Endothelial cell of umbilical vein (primary cell): ENCODE measurements at regions not wholly inside any gene's neighbourhood (a gene's known extent, or its start where the extent isn't known, plus 50 kb on each side); places are given as distances from the start of the nearest gene placed in this dataset.

ENCODE experiments used
- BruUV-seq: library from RNA; stranded (reverse); fragments of 400-500 nt; replicated peaks from 2 replicates; lab custom pipeline; 2021; lab: Mats Ljungman, UMichigan
- CTCF ChIA-PET: fragments of 300-600, 350-600 bp; sonication (Branson Sonifier 250); formaldehyde crosslinking; loops from one replicate; lab custom pipeline; 2021; ENCODE audit warnings: antibody characterized with exemption, inconsistent platforms; lab: Charles Lee
- POLR2A ChIA-PET: fragments of 300-600, 350-600 bp; sonication (Branson Sonifier 250); formaldehyde crosslinking; loops from one replicate; lab custom pipeline; 2021; ENCODE audit warnings: antibody characterized with exemption, inconsistent platforms; lab: Charles Lee
- DNase-seq: peaks from one replicate; pipeline ENCODE4 v3.0.0-alpha.2; 2011; ENCODE audit warnings: low read depth, low spot score
- FAIRE-seq: peaks from 2 replicates; lab custom pipeline; 2011; peaks lifted over from hg19 to GRCh38; lab: Jason Lieb, UNC
- H2AFZ ChIP-seq: 2 replicates; pipeline ENCODE4 v1.6.0; 2012; ENCODE audit warnings: low read depth, low read length, control low read depth, inconsistent platforms
- H3K27ac ChIP-seq: 2 replicates; pipeline ENCODE4 v1.5.1; 2011; ENCODE audit warnings: low read depth, mild to moderate bottlenecking, control low read depth, low read length, moderate library complexity; ENCODE audit not compliant: insufficient read depth
- H3K27me3 ChIP-seq, 2 experiments: 2 replicates each; pipeline versions ENCODE4 v1.6.0 to v1.6.1; 2011; ENCODE audit warnings: low read length in 2 of 2, mixed read lengths in 1 of 2; ENCODE audit not compliant: control insufficient read depth in 2 of 2, insufficient read depth in 2 of 2
- H3K36me3 ChIP-seq, 2 experiments: 2 replicates in 1 of 2; 3 replicates in 1 of 2; pipeline ENCODE4 v1.5.1; 2011; ENCODE audit warnings: low read length in 2 of 2, mild to moderate bottlenecking in 1 of 2, moderate library complexity in 1 of 2; ENCODE audit not compliant: control insufficient read depth in 2 of 2, insufficient read depth in 2 of 2; ENCODE audit errors: extremely low read depth in 1 of 2
- H3K4me1 ChIP-seq: 3 replicates; pipeline ENCODE4 v1.5.1; 2011; ENCODE audit warnings: mild to moderate bottlenecking, low read length; ENCODE audit not compliant: control insufficient read depth, insufficient read depth; ENCODE audit errors: extremely low read depth
- H3K4me2 ChIP-seq: 2 replicates; pipeline ENCODE4 v1.6.1; 2011; ENCODE audit warnings: low read length, control low read depth, mixed read lengths; ENCODE audit not compliant: insufficient read depth
- H3K4me3 ChIP-seq, 3 experiments: fragments of 200-600 bp in 1 of 3; sonication (generic), shearing (Covaris generic) in 1 of 3; replicated peaks in 1 of 3; 2 replicates each; pipeline ENCODE4 v1.5.1; 2011 to 2016; ENCODE audit warnings: control low read depth in 3 of 3, low read length in 3 of 3, mild to moderate bottlenecking in 2 of 3, inconsistent platforms in 1 of 3, low read depth in 1 of 3, moderate library complexity in 1 of 3; ENCODE audit not compliant: insufficient read depth in 1 of 3
- H3K79me2 ChIP-seq: 2 replicates; pipeline ENCODE4 v1.6.0; 2012; ENCODE audit warnings: low read length, inconsistent platforms; ENCODE audit not compliant: control insufficient read depth, insufficient read depth
- H3K9ac ChIP-seq: replicated peaks from 2 replicates; pipeline ENCODE3; 2011; ENCODE audit warnings: low read length, control low read depth; ENCODE audit not compliant: insufficient read depth; ENCODE audit errors: extremely low read depth
- H3K9me1 ChIP-seq: replicated peaks from 3 replicates; pipeline ENCODE4 v1.6.0; 2011; ENCODE audit warnings: mild to moderate bottlenecking, low read length; ENCODE audit not compliant: control insufficient read depth, insufficient read depth; ENCODE audit errors: extremely low read depth
- H3K9me3 ChIP-seq: replicated peaks from 2 replicates; pipeline ENCODE4 v1.5.1; 2012; ENCODE audit warnings: low read length, inconsistent platforms; ENCODE audit not compliant: control insufficient read depth, insufficient read depth
- H4K20me1 ChIP-seq: replicated peaks from 2 replicates; pipeline ENCODE3; 2011; ENCODE audit warnings: mild to moderate bottlenecking, low read length; ENCODE audit not compliant: control insufficient read depth, insufficient read depth; ENCODE audit errors: extremely low read depth
- CTCF ChIP-seq, 2 donors: IDR thresholded peaks; 1 replicate in 1 of 2; 2 replicates in 1 of 2; pipeline ENCODE4 v1.5.1; 2011; ENCODE audit warnings: low read length in 2 of 2, mild to moderate bottlenecking in 2 of 2, moderate library complexity in 2 of 2, control low read depth in 1 of 2, inconsistent platforms in 1 of 2, low read depth in 1 of 2; ENCODE audit not compliant: insufficient read depth in 1 of 2; ENCODE audit errors: extremely low read depth in 1 of 2
- EZH2 ChIP-seq: IDR thresholded peaks from 2 replicates; pipeline ENCODE4 v1.6.1; 2012; ENCODE audit warnings: borderline replicate concordance, low read depth, mild to moderate bottlenecking, moderate library complexity, low read length, inconsistent platforms; ENCODE audit not compliant: severe bottlenecking
- FOS ChIP-seq: IDR thresholded peaks from 2 replicates; pipeline ENCODE4 v1.6.1; 2011; ENCODE audit warnings: mild to moderate bottlenecking, low read length, moderate library complexity, borderline replicate concordance; ENCODE audit not compliant: insufficient read depth
- GATA2 ChIP-seq: IDR thresholded peaks from 2 replicates; pipeline ENCODE4 v1.7.0; 2011; ENCODE audit warnings: low read depth, mild to moderate bottlenecking, moderate library complexity, mixed read lengths, low read length; ENCODE audit not compliant: insufficient read length, insufficient read depth
- JUN ChIP-seq: IDR thresholded peaks from 2 replicates; pipeline ENCODE4 v1.6.1; 2011; ENCODE audit warnings: borderline replicate concordance, low read depth; ENCODE audit not compliant: insufficient read length, insufficient read depth
- MAX ChIP-seq: IDR thresholded peaks from 2 replicates; pipeline ENCODE4 v1.6.1; 2011; ENCODE audit not compliant: insufficient read depth, insufficient read length
- MYC ChIP-seq: IDR thresholded peaks from one replicate; pipeline ENCODE4 v1.6.1; 2011; ENCODE audit warnings: mild to moderate bottlenecking, low read depth, low read length
- POLR2A ChIP-seq: IDR thresholded peaks from 2 replicates; pipeline ENCODE4 v1.6.1; 2012; ENCODE audit warnings: low read depth, mild to moderate bottlenecking, control low read depth, low read length
- POLR2AphosphoS5 ChIP-seq: IDR thresholded peaks from 2 replicates; pipeline ENCODE4 v1.6.1; 2012; ENCODE audit warnings: low read depth, mild to moderate bottlenecking, control low read depth, low read length, moderate library complexity; ENCODE audit not compliant: insufficient read depth
- dilution Hi-C: fragments of 300-500 bp; cut with MboI; formaldehyde crosslinking; loops from one replicate; pipeline ENCODE4 v1.15.0; 2019; ENCODE audit warnings: low sequenced_read_pairs; ENCODE audit not compliant: extremely low pct_ligation_motif_present
- intact Hi-C: fragments of 100-400 bp; cut with micrococcal nuclease; formaldehyde crosslinking; loops from one replicate; pipeline ENCODE4 v1.10.0; 2022

- intact Hi-C loops = no loop called here
- H3K79me2 ChIP-seq = no peaks in the 10 kb centered on the region
- dilution Hi-C loops = no loop called here
- TF ChIP-seq JUN (no peak), MAX (no peak), FOS (no peak), CTCF (IDR thresholded peaks at IDR 0.05; ENCODE audit: extremely low read depth in 1 of 2, insufficient read depth in 1 of 2, low read depth in 1 of 2, low read length in 2 of 2) (no peak), MYC (no peak), GATA2 (no peak), EZH2 (no peak), POLR2AphosphoS5 (no peak), POLR2A (no peak)
- FAIRE-seq = no peak
- no peaks in the 10 kb centered on the region for H4K20me1 ChIP-seq
- no peak overlapping the region for H3K4me3 ChIP-seq
- POLR2A ChIA-PET = no interaction called here
- no peaks in the 10 kb centered on the region for H3K36me3 ChIP-seq
- H3K4me1 ChIP-seq = no peaks in the 10 kb centered on the region
- H3K4me2 ChIP-seq = no peak overlapping the region
- DNase-seq = no peak
- H3K9ac ChIP-seq = no peak overlapping the region
- H3K9me3 ChIP-seq = no peaks in the 10 kb centered on the region
- H2AFZ ChIP-seq = no peak overlapping the region
- no peaks in the 10 kb centered on the region for H3K27me3 ChIP-seq
- BruUV-seq = no TSS peak
- H3K27ac ChIP-seq = no peak overlapping the region
- CTCF ChIA-PET = no interaction called here
- no peaks in the 10 kb centered on the region for H3K9me1 ChIP-seq
Measured at GRCh38 chr7:109695419-109695818, 1125.7 kb downstream of the DNAJB9 start.
